Activated CD4-positive, alpha-beta T cell treated with anti-CD3 and anti-CD28 coated beads, Interleukin-2, Interleukin-4, amounts not matched to agents 100 ng/mL and 50 ng/mL, durations not matched to agents 16 hours and 8 hours (primary cell): ENCODE measurements at regions not wholly inside any gene's neighbourhood (a gene's known extent, or its start where the extent isn't known, plus 50 kb on each side); places are given as distances from the start of the nearest gene placed in this dataset.

Experiments
- DNase-seq: peaks from one replicate; pipeline ENCODE4 v3.0.0-alpha.2; 2020; ENCODE audit warnings: low spot score

DNA sequence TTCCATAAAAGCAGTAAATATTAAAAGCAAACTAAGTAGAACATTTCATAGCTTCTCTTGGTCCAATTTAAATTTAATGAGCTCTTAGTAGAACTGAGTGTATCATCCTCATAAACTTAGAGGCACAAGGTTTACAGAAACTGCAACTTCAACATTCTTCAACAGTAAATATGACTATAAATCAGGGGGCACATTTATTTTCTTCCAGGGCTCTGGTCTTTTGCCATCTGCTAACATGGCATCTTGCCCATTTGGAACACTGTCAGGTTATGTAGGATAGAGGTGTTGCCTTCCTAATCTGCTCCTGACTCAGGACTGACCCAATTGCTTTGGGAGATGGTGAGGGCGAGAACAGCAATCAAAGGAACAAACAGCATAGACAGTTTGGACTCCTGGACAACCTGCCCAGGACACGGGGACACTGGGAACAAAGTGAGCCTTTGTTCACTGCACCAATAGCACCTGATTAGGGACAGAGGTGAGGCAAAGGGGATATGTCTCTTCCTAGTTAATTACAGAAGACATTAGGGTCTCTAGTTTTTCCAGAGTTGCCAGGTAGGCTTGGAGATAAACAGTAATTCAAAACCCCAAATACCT lies 610.2 kb upstream of the ROBO2 start:
- no peak for DNase-seq

GRCh38 chr3:76432396-76432795 lies 607.5 kb upstream of the ROBO2 start:
- no peak for DNase-seq

DNA sequence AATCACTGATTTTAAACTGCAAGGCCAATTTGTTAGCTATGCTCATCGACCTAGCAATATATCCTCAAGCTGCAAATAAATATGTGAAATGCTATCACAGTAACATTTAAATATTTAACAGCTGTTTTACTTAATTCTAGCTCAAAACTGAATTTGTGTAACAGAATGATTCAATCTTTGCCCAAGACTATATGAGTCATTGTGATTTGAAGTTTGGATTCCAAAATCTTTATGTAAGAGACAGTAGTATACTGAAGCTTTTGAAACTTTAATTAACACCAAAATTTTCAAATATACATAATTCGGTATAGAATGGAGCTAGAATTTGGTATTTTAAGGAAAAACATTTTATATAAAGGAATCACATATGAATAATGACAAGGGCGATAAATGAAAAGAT lies 603.0 kb upstream of the ROBO2 start:
- DNase-seq, result no peak

GRCh38 chr3:76438971-76439370 lies 600.9 kb upstream of the ROBO2 start:
- no peak for DNase-seq

GRCh38 chr3:76442374-76442915 lies 597.5 kb upstream of the ROBO2 start:
- DNase-seq, result no peak

- no peak for DNase-seq
These were observed 583.6 kb upstream of the ROBO2 start for GRCh38 chr3:76456322-76456721.

DNA sequence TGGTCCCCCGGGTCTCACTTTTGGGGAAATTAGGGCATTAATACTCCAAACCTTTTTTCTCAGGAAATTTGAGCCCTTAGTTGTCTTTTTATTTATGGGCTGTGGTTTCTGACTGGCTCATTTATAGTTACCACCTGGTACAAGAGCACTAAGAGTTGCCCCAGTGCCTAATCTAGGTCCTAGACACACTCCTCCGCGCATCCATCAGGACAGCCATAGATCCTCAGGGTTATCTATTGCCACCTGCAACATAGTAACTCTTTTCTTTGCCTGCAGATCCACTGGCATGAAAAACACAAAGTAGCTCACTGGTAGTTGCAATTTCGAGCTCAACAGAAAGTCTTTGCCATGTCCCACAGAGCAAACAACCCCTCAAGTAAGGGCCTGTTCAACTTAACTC lies 576.4 kb upstream of the ROBO2 start:
- no peak for DNase-seq

- no peak for DNase-seq
These were observed 569.6 kb upstream of the ROBO2 start for GRCh38 chr3:76470285-76470684.

DNA sequence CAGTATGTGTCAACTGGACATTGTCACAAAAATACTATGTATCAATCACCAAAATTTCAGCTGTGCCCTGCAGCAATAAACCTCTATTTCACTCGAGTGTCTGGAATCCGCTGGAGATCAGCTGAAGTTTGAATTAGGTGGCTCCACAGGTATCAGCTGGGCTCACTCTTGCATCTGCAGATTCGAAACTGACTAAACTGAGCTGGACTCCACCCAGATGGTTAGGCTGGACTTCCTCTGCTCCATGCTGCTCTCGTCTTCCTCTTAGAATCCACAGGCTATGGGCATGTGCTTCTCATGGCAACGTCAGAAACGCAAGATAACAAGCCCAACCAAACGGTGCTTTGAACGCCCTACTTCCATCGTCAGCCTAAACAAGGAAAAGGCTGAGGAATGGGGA lies 565.3 kb upstream of the ROBO2 start:
- no peak for DNase-seq

GRCh38 chr3:76479161-76479650 lies 560.7 kb upstream of the ROBO2 start:
- no peak for DNase-seq

DNA sequence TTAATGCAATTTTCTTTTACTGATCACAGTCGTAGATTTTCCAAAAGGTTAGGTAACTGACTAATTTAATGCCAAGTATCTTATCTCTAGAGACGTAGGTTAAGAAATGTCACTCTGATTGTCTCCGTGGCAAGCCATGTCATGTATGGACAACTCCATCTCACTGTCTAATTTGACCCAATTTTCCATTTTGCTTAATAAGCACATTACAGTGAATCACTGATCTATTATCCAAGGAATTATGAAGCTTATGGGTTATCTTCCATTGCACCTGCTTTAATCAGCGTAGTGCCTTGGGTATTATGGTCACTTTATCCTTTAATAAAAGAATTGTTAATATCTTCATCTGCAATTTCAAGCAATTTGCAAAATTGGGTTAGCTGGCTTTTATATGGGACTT lies 557.4 kb upstream of the ROBO2 start:
- no peak for DNase-seq

- DNase-seq, result no peak
These were observed 552.5 kb upstream of the ROBO2 start for GRCh38 chr3:76487446-76487845.

DNA sequence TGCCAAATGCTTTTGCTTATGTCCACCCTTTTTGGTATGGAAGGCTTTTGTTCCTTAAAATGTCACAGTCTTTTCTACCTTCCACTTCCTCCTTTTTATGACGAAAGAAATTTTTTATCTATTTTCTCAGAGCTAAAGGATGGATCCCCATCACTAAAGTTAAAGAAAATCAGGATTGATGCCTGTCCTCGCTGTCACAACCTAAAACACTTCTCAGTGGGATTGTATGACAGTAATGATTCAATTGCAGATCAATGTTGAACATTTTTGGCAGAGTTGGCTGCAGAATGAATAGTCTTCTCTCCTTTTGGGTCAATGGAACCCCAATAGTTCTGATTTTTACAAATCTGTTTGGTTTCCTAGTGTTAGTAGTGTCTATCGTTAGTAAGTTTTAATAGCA lies 549.8 kb upstream of the ROBO2 start:
- no peak for DNase-seq

DNA sequence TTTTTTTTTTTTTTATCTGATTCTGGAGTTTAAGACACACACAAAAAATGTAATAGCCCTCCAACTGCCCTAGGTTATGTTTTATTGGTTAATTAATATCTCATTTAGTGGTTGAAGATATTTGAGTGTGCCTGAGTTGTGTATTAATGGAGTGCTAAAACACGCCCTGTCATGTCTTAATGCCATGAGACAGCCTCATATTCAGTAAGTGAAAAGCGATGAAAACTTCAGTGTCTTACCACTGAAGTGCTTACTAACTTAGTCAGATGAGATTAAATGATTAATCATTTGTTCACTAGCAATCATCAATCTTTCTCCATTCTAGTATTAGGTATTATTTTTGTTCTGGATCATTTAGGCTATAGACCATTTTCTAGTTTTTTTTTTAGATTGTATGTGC lies 544.7 kb upstream of the ROBO2 start:
- DNase-seq, result no peak

DNA sequence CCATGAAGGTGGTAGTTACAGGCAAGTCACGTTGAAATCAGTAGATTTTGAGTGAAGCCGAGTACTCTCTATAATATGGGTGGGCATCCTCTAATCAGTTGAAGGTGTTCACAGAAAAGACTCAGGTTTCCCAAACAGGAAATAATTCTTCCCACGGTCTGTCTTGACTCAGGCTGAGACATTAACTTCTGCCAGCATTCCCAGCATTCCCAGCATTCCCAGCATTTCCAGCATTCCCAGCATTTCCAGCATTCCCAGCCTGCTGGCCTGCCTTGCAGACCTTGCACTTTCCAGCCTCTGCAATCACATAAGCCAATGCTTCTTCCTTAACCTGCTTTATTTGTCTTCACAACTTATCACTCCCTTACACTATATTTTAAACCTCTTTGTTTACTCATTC lies 542.3 kb upstream of the ROBO2 start:
- no peak for DNase-seq

DNA sequence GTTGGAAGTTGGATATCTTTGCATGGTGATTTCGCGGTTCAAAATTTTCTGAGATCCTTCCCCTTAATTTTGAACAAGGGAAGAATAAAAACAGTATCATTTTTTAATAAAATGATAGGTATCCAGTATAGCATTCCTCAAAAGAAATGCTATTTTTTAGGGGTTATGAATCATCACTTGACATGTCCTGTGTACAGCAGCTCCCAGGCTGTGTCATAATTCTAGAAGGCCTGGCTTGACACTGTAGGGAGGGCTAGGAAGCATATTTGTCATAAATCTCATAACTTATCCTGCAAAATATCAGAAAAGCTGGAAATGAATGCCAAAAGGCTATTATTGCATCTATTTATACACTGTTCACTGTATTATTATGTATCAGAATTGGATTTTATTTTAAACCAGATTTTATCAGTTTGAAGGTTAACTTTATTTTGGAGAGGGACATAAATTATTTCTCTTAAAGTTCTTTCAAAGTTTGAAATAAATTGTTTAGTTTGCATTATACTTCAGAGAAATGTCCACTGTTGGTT lies 539.1 kb upstream of the ROBO2 start:
- no peak for DNase-seq

- no peak for DNase-seq
These were observed 538.6 kb upstream of the ROBO2 start for GRCh38 chr3:76501315-76501714.

- DNase-seq, result no peak
These were observed 537.8 kb upstream of the ROBO2 start for GRCh38 chr3:76502076-76502475.

DNA sequence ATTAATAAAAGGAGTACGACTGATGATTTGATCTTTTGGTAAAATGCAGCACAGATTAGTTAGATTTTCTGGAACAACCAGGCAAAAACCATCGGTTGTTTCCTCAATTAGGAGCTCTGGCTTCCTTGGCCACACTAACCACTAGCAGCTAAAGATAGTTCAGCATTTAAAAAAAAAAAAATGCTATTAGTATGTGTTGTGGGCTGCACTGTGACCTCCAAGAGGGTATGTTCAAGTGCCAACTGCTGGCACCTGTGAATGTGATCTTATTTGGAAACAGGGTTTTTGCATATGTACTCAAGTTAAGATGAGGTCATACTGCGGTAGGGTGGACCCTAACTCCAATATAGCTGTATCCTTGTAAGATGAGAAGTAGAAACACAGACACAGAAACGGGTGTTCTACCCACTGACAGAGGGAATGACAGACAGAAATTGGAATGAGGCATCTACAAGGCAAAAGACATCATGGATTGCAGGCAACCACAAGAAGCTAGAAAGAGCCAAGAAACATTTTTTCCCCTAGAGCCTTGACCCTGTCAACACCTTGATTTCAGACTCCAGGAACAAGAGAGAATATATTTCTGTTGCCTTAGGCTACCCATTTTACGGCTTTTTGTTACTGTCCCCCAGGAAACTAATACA lies 534.6 kb upstream of the ROBO2 start:
- no peak for DNase-seq

DNA sequence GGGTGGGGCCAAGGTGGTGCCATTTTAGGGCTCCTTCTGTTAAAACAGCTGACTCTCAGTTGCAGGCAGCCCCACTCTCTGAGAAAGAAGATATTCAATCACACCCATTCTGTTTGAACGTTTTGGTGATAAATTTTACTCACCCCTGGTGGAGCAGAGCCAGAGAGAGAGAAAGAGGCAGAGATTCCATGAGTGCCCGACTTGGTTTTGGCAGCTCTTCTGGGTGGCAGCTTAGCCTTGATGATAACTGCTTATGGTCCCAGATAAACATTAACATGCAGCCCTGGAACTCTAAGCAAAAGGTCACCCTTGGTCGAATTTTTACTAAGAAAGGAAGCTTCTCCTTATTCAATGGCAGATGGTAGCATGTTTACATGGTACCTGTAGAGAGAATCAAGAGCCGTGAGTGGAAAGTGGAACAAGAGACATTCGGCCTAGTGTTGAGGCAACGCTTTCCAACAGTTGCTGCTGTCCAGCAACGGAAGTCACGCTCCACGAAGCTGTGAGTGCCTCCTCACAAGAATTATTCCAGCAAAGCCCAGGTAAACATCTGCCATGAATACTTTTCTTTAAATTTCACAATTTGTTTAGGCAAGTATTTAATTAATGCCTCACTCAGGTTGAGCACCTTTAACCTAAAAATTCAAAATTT lies 530.6 kb upstream of the ROBO2 start:
- DNase-seq, result no peak

DNA sequence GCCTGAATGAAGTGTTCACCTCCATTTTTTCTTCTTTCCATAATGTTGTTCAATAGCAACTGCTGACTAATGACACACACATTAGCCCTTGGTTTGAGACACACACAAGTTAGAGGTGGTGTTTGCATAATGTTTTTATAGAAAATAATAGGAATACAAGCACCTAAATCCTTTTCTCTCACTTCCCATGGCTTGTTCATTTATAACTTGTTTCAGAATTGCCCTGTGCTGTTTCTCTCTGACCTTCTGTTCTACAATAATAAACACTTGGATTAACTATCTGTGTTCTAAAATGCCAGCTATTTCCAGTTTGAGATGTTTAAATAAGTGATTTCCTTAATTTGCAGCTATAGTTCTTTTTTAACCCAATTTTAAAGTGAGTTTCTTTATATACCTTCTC lies 525.1 kb upstream of the ROBO2 start:
- DNase-seq, result no peak

GRCh38 chr3:76523337-76523736 lies 516.6 kb upstream of the ROBO2 start:
- no peak for DNase-seq

GRCh38 chr3:76525726-76526125 lies 514.2 kb upstream of the ROBO2 start:
- DNase-seq, result no peak
